H1 (cell line): ENCODE measurements at regions not wholly inside any gene's neighbourhood (a gene's known extent, or its start where the extent isn't known, plus 50 kb on each side); places are given as distances from the start of the nearest gene placed in this dataset.

Source experiments
- CTCF ChIA-PET: fragments of 300-600 bp; sonication (Branson Sonifier 250); formaldehyde crosslinking; loops from one replicate; lab custom pipeline; 2021; ENCODE audit not compliant: partially characterized antibody; lab: Charles Lee
- POLR2A ChIA-PET: fragments of 300-600 bp; sonication (Branson Sonifier 250); formaldehyde crosslinking; loops from one replicate; lab custom pipeline; 2021; ENCODE audit warnings: inconsistent platforms; ENCODE audit not compliant: partially characterized antibody; lab: Charles Lee
- DNase-seq, 2 experiments: peaks; one replicate each; pipeline versions ENCODE4 v3.0.0 to v3.0.0-alpha.2; 2010 to 2022; ENCODE audit warnings: low spot score in 2 of 2, low read depth in 1 of 2, mixed read lengths in 1 of 2
- FAIRE-seq: peaks from 2 replicates; lab custom pipeline; 2011; peaks lifted over from hg19 to GRCh38; lab: Jason Lieb, UNC
- H2AFZ ChIP-seq: 2 replicates; pipeline ENCODE4 v1.8.1; 2012; ENCODE audit warnings: low read length, inconsistent platforms
- H2AK5ac ChIP-seq: 2 replicates; pipeline ENCODE4 v1.6.1; 2013; ENCODE audit warnings: low read depth, low read length
- H2BK120ac ChIP-seq: replicated peaks from 2 replicates; pipeline ENCODE3; 2013; ENCODE audit warnings: low read depth, low read length, inconsistent platforms
- H2BK12ac ChIP-seq: 2 replicates; pipeline ENCODE4 v1.6.1; 2013; ENCODE audit warnings: low read depth, low read length
- H2BK15ac ChIP-seq: 2 replicates; pipeline ENCODE4 v1.6.1; 2013; ENCODE audit warnings: low read length
- H2BK20ac ChIP-seq: 2 replicates; pipeline ENCODE4 v1.6.1; 2013; ENCODE audit warnings: low read length
- H2BK5ac ChIP-seq: 2 replicates; pipeline ENCODE4 v1.6.1; 2013; ENCODE audit warnings: low read depth, low read length
- H3K14ac ChIP-seq: 2 replicates; pipeline ENCODE4 v1.6.1; 2013; ENCODE audit warnings: inconsistent platforms; ENCODE audit not compliant: insufficient read length
- H3K18ac ChIP-seq: 2 replicates; pipeline ENCODE4 v1.6.1; 2013; ENCODE audit warnings: low read length; ENCODE audit errors: extremely low read depth
- H3K23ac ChIP-seq: 2 replicates; pipeline ENCODE4 v1.6.1; 2013; ENCODE audit warnings: inconsistent platforms; ENCODE audit not compliant: insufficient read length
- H3K23me2 ChIP-seq: 2 replicates; pipeline ENCODE4 v1.6.1; 2013; ENCODE audit warnings: low read depth, low read length
- H3K27ac ChIP-seq: 2 replicates; pipeline ENCODE4 v1.6.1; 2011; ENCODE audit warnings: low read depth, low read length, inconsistent platforms
- H3K27me3 ChIP-seq, 4 experiments: replicated peaks in 1 of 4; 1 replicate in 1 of 4; 2 replicates in 3 of 4; pipeline versions ENCODE4 v1.6.1 to v1.8.1; 2011 to 2013; ENCODE audit warnings: low read length in 3 of 4, mild to moderate bottlenecking in 3 of 4, inconsistent platforms in 2 of 4, mixed read lengths in 2 of 4, moderate library complexity in 1 of 4; ENCODE audit not compliant: control insufficient read depth in 3 of 4, insufficient read depth in 3 of 4; ENCODE audit errors: extremely low read depth in 1 of 4
- H3K36me3 ChIP-seq, 4 experiments: 2 replicates each; pipeline versions ENCODE4 v1.6.1 to v1.8.1; 2011 to 2013; ENCODE audit warnings: mild to moderate bottlenecking in 4 of 4, low read length in 3 of 4, moderate library complexity in 2 of 4, control low read depth in 1 of 4, inconsistent platforms in 1 of 4; ENCODE audit not compliant: insufficient read depth in 4 of 4, control insufficient read depth in 2 of 4
- H3K4ac ChIP-seq: replicated peaks from 2 replicates; pipeline ENCODE3; 2013; ENCODE audit warnings: low read length, low read depth, mixed read lengths, inconsistent platforms; ENCODE audit not compliant: insufficient read length
- H3K4me1 ChIP-seq, 4 experiments: replicated peaks in 1 of 4; 1 replicate in 1 of 4; 2 replicates in 3 of 4; pipeline versions ENCODE4 v1.6.1 to v1.8.1; 2011 to 2013; ENCODE audit warnings: low read length in 3 of 4, inconsistent platforms in 2 of 4, mixed read lengths in 1 of 4; ENCODE audit not compliant: insufficient read depth in 4 of 4, control insufficient read depth in 3 of 4
- H3K4me2 ChIP-seq, 2 experiments: 2 replicates each; pipeline versions ENCODE4 v1.6.1 to v1.8.1; 2011 to 2013; ENCODE audit warnings: low read depth in 2 of 2, low read length in 2 of 2, control low read depth in 1 of 2, inconsistent platforms in 1 of 2, mild to moderate bottlenecking in 1 of 2; ENCODE audit not compliant: insufficient read depth in 1 of 2
- H3K4me3 ChIP-seq, 4 experiments: fragments of 200-600, 300-600 bp in 1 of 4; sonication (generic), shearing (Covaris generic), sonication (Bioruptor Twin) in 1 of 4; 2 replicates each; pipeline versions ENCODE4 v1.5.1 to v1.8.1; 2011 to 2016; ENCODE audit warnings: low read length in 4 of 4, low read depth in 3 of 4, control low read depth in 2 of 4, inconsistent platforms in 2 of 4, mild to moderate bottlenecking in 2 of 4, mixed read lengths in 1 of 4, moderate library complexity in 1 of 4; ENCODE audit not compliant: insufficient read depth in 2 of 4; ENCODE audit errors: extremely low read depth in 1 of 4
- H3K56ac ChIP-seq: replicated peaks from 2 replicates; pipeline ENCODE3; 2013; ENCODE audit warnings: low read depth, mild to moderate bottlenecking, mixed read lengths, low read length, inconsistent platforms; ENCODE audit not compliant: insufficient read length
- H3K79me1 ChIP-seq: 2 replicates; pipeline ENCODE4 v1.6.1; 2013; ENCODE audit warnings: low read depth, low read length, control low read depth
- H3K79me2 ChIP-seq, 2 experiments: 2 replicates each; pipeline versions ENCODE4 v1.6.1 to v1.8.1; 2012 to 2013; ENCODE audit warnings: low read length in 2 of 2, mild to moderate bottlenecking in 2 of 2, inconsistent platforms in 1 of 2; ENCODE audit not compliant: insufficient read depth in 2 of 2, control insufficient read depth in 1 of 2
- H3K9ac ChIP-seq, 4 experiments: replicated peaks in 1 of 4; 1 replicate in 1 of 4; 2 replicates in 3 of 4; pipeline versions ENCODE4 v1.6.1 to v1.8.1; 2011 to 2013; ENCODE audit warnings: low read depth in 3 of 4, low read length in 3 of 4, control low read depth in 2 of 4, mild to moderate bottlenecking in 2 of 4, moderate library complexity in 2 of 4, inconsistent platforms in 1 of 4; ENCODE audit errors: extremely low read depth in 1 of 4
- H3K9me3 ChIP-seq, 2 experiments: 2 replicates each; pipeline versions ENCODE4 v1.6.1 to v1.8.1; 2012 to 2013; ENCODE audit warnings: mild to moderate bottlenecking in 2 of 2, moderate library complexity in 2 of 2, control low read depth in 1 of 2, inconsistent platforms in 1 of 2, low read depth in 1 of 2, low read length in 1 of 2, mixed read lengths in 1 of 2; ENCODE audit not compliant: insufficient read depth in 2 of 2
- H4K20me1 ChIP-seq, 2 experiments: replicated peaks in 1 of 2; 2 replicates each; pipeline versions ENCODE3 to v1.8.1; 2011 to 2013; ENCODE audit warnings: inconsistent platforms in 2 of 2, low read length in 2 of 2, mild to moderate bottlenecking in 1 of 2; ENCODE audit not compliant: insufficient read depth in 2 of 2, control insufficient read depth in 1 of 2
- H4K5ac ChIP-seq: 2 replicates; pipeline ENCODE4 v1.6.1; 2013; ENCODE audit warnings: low read length, low read depth, mixed read lengths, inconsistent platforms; ENCODE audit not compliant: insufficient read length
- H4K8ac ChIP-seq: 2 replicates; pipeline ENCODE4 v1.8.0; 2013; ENCODE audit warnings: mild to moderate bottlenecking, moderate library complexity, low read length, inconsistent platforms; ENCODE audit not compliant: insufficient read depth; ENCODE audit errors: extremely low read depth
- H4K91ac ChIP-seq: replicated peaks from 2 replicates; pipeline ENCODE3; 2013; ENCODE audit warnings: low read length, mixed read lengths, inconsistent platforms; ENCODE audit not compliant: insufficient read length
- CHD2 ChIP-seq: IDR thresholded peaks from 2 replicates; pipeline ENCODE4 v1.6.1; 2012; ENCODE audit warnings: low read length, improper control_type of control experiment
- KDM4A ChIP-seq: IDR thresholded peaks from one replicate; pipeline ENCODE4 v1.7.1; 2012; ENCODE audit warnings: low read depth, mild to moderate bottlenecking, moderate library complexity, low read length, inconsistent platforms; ENCODE audit not compliant: severe bottlenecking
- NRF1 ChIP-seq: IDR thresholded peaks from 2 replicates; pipeline ENCODE4 v1.6.1; 2011; ENCODE audit warnings: mild to moderate bottlenecking, low read depth, low read length, improper control_type of control experiment
- POLR2A ChIP-seq, 2 experiments: IDR thresholded peaks; 1 replicate in 1 of 2; 2 replicates in 1 of 2; pipeline ENCODE4 v1.6.1; 2011; ENCODE audit warnings: low read depth in 2 of 2, low read length in 2 of 2, mild to moderate bottlenecking in 2 of 2; ENCODE audit errors: control extremely low read depth in 1 of 2
- POU5F1 ChIP-seq: IDR thresholded peaks from 2 replicates; pipeline ENCODE4 v1.6.1; 2011; ENCODE audit warnings: low read depth, mild to moderate bottlenecking, low read length, moderate library complexity
- TAF7 ChIP-seq: optimal IDR thresholded peaks from 2 replicates; pipeline ENCODE3; 2011; ENCODE audit warnings: low read depth, mild to moderate bottlenecking, inconsistent platforms, low read length, moderate library complexity, borderline replicate concordance
- WGBS, 2 experiments: shearing (Covaris generic) in 1 of 2; methylation state at CpG; one replicate each; pipeline versions ENCODE4 v1.1.6 to v1.1.7; 2013 to 2015; ENCODE audit warnings: low lambda C conversion rate in 2 of 2, mixed read lengths in 2 of 2, inconsistent platforms in 1 of 2, low coverage in 1 of 2, missing lambda C conversion rate in 1 of 2; ENCODE audit not compliant: insufficient replicate concordance in 2 of 2, insufficient coverage in 1 of 2, insufficient read length in 1 of 2; ENCODE audit errors: extremely low coverage in 1 of 2, missing lambda C conversion rate in 1 of 2; 5-methylcytosine and 5-hydroxymethylcytosine counted together

- H3K27ac ChIP-seq, result no peak overlapping the region
Observed at GRCh38 chr5:33037076-33037475, 326.0 kb downstream of the NPR3 start.

More at GRCh38 chr5:33037076-33037475, 326.0 kb downstream of the NPR3 start:
- H3K36me3 ChIP-seq, result no peaks in the 10 kb centered on the region
- no peak overlapping the region for H4K5ac ChIP-seq
- no peak overlapping the region for H3K4me2 ChIP-seq
- no peak for TF ChIP-seq TAF7
- TF ChIP-seq KDM4A, result no peak
- no peak for TF ChIP-seq POU5F1
- TF ChIP-seq CHD2, result no peak
- TF ChIP-seq POLR2A (IDR thresholded peaks at IDR 0.05; ENCODE audit: control extremely low read depth in 1 of 2, low read depth in 2 of 2, low read length in 2 of 2), result no peak
- no peak for TF ChIP-seq NRF1
- no peak overlapping the region for H3K56ac ChIP-seq
- H3K23ac ChIP-seq, result no peak overlapping the region
- no peak overlapping the region for H3K4me3 ChIP-seq
- no peak overlapping the region for H2BK12ac ChIP-seq
- H3K4ac ChIP-seq, result no peak overlapping the region
- no peaks in the 10 kb centered on the region for H3K79me2 ChIP-seq
- H3K9ac ChIP-seq, result no peak overlapping the region
- no peak overlapping the region for H2BK20ac ChIP-seq
- no peaks in the 10 kb centered on the region for H3K27me3 ChIP-seq
- H3K9me3 ChIP-seq, result no peaks in the 10 kb centered on the region
- CTCF ChIA-PET, result no interaction called here
- H4K91ac ChIP-seq, result no peak overlapping the region
- DNase-seq, result no peak
- H3K14ac ChIP-seq, result no peak overlapping the region
- FAIRE-seq, result no peak
- no peaks in the 10 kb centered on the region for H4K20me1 ChIP-seq
- 100% methylated on average over 1 of the region's 1 CpG; no CpG with 5 or more reads in 1 of the 2 experiments for WGBS, 2 experiments
- no peak overlapping the region for H3K18ac ChIP-seq
- no peaks in the 10 kb centered on the region; the same call in 1 of the 2 replicates for H3K23me2 ChIP-seq
- H2BK15ac ChIP-seq, result no peak overlapping the region
- H3K4me1 ChIP-seq, result no peaks in the 10 kb centered on the region
- no peak overlapping the region for H2BK5ac ChIP-seq
- POLR2A ChIA-PET, result no interaction called here
- H2BK120ac ChIP-seq, result no peak overlapping the region
- no peaks in the 10 kb centered on the region for H3K79me1 ChIP-seq
- H2AFZ ChIP-seq, result no peak overlapping the region
- H4K8ac ChIP-seq, result no peak overlapping the region
- no peak overlapping the region for H2AK5ac ChIP-seq
